ENCODE measurements at regions not wholly inside any gene's neighbourhood (a gene's known extent, or its start where the extent isn't known, plus 50 kb on each side); places are given as distances from the start of the nearest gene placed in this dataset.
"Not testable (repeated sequence)": the region's sequence is repeated elsewhere in the genome, so short reads cannot be mapped to it uniquely, and the experiment has no call there.

DNA sequence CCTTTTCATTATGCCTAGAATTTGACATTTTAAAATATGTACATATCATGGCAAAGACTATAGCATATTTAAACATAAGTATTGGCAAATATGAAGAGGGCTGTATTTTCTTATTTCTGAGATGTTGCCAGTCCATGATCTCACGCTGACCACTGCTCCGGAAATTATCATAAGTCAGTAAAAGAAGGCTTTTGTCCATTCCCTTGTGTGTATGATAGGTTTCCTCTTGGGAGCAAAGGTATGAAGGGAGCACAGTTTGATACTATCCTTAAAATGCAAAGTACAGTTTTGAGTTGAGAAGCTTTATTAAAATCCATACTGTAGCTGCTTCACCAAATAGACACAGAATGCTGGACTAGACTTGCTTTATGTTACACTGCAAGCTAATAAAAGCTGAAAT is 52.6 kb upstream of the AGA start:
- no peak for DNase-seq (ENCODE audit: low read depth)

GRCh38 chr4:177495626-177496025 is 53.4 kb upstream of the AGA start:
- DNase-seq (ENCODE audit: low read depth) = not testable (repeated sequence)

DNA sequence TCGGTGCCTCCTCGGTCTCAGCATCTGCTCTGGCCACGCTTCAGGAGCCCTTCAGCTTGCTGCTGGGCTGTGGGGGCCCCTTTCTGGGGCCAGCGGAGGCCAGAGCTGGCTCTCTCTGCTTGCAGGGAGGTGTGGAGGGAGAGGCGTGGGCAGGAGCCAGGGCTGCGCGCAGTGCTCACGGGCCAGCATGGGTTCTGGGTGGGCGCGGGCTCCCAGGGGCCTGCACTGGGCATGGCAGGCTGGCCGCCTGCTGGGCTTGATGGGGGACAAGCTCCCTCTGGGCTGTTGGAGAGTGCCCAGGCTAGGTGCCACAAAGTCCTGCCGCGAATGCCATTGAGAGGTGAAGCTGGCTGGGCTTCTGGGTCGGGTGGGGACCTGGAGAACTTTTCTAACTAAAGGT is 57.3 kb upstream of the AGA start:
- no peak for DNase-seq (ENCODE audit: low read depth)

DNA sequence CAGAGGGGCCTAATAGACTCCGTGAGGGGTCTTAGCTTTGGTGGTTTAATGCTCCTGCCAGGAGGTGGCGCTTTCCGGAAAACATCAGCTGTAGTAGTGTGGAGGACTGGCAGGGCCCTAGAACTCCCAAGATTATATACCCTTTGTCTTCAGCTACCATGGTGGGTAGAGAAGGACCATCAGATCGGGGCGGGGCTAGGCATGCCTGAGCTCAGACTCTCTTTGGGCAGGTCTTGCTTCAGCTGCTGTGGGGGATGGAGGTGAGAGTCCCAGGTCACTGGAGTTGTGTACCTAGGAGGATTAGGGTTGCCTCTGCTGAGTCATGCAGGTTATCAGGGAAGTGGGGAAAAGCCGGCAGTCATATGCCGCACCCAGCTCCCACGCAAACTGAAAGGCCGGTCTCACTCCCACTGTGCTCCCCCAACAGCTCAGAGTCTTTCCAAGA is 63.0 kb upstream of the AGA start:
- DNase-seq (ENCODE audit: low read depth) = no peak

- DNase-seq (ENCODE audit: low read depth) = no peak
Measured at GRCh38 chr4:177508662-177509061, 66.4 kb upstream of the AGA start.

- DNase-seq (ENCODE audit: low read depth) = no peak
Measured at GRCh38 chr4:177509226-177509745, 67.0 kb upstream of the AGA start.

GRCh38 chr4:177511611-177512010 is 69.4 kb upstream of the AGA start:
- DNase-seq (ENCODE audit: low read depth) = no peak

DNA sequence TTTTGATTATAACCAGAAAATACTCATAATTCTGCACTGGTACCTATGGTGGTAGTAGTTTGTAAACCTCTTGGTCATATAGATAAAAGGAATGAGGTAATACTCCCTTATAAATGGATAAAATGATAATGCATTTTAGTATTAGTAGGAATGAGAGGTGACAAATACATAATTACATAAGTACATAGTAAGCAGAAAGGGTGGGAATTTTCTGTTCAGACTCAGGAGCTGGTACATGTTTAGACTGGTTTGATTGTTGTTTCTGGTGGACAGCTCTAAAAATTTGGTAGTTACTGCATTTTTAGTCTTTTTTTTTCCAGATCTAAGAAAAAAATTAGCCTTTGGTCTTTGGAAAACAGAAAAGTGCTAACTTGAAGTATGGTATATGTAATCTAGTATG is 70.4 kb upstream of the AGA start:
- DNase-seq (ENCODE audit: low read depth) = no peak

DNA sequence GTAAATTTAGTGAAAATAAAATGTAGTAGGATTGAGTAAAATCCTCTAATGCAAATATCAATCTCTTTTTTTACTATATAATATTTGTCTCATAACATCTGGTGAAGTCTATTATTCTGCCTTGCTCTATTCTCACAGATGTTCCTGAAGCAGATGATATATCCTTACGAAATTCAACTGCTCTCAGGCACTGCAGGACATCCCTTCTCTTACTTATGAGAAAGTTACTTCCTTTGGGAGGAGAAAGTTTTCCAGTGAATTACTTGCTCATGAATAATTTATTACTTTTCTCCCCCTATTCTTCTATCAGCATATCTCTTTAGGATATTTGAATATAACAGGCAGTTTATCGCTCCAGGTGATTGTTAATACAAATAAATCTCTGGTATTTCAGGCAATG is 75.6 kb upstream of the AGA start:
- DNase-seq (ENCODE audit: low read depth) = no peak

- DNase-seq (ENCODE audit: low read depth) = no peak
Measured at GRCh38 chr4:177519481-177520260, 77.4 kb upstream of the AGA start.

DNA sequence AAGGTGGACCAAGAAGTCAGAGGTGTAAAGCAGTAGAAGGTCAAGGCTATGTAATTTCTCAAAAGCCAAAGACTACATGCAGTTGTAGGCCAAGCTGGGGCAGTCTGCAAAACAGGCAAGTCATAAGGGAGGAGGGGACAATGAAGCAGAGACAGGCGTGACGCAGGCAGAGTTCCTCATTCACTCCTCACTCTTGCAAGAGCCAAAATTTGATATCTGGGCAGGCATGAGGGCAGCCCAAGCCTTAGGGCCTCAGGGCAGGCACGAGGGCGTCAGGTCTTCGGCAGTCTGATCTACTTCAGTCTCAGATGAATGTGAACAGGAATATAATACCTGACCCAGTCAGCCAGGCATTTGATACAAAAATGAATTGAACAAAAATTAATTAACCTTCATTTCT is 86.4 kb upstream of the AGA start:
- DNase-seq (ENCODE audit: low read depth) = no peak

DNA sequence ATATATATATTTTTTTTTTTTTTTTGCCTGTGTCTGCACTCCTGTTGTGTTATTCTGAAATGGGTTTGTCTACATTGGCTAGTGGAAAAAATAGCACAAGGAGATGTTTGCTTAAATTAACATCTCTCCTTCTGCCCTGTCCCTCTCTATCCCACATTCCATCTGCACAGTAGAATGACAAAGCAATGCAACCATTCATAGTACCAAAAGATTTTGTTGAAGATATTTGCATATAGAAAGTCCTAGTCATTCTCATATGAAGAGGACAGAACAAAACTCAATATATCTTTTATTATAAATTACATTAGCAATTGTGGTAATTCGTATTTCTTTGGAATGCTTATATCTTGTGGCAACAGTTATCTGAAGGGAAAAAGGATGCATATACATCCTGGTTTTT is 88.3 kb upstream of the AGA start:
- no peak for DNase-seq (ENCODE audit: low read depth)

GRCh38 chr4:177532358-177532757 is 90.1 kb upstream of the AGA start:
- no peak for DNase-seq (ENCODE audit: low read depth)

DNA sequence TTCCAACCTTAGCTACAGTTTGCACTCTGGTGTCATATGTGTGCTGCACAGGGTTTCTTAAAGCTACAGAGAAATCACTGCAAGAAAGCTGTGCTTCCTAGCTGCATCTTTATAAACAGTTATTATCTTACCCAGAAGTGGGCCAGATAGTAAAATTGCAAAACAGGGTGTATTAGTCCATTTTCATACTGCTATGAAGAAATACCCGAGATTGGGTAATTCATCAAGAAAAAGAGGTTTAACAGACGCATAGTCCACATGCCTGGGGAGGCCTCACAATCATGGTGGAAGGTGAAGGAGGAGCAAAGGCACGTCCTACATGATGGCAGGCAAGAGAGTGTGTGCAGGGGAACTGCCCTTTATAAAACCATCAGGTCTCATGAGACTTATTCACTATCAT is 92.6 kb upstream of the AGA start:
- not testable (repeated sequence) for DNase-seq (ENCODE audit: low read depth)

GRCh38 chr4:177546745-177547144 is 104.5 kb upstream of the AGA start:
- no peak for DNase-seq (ENCODE audit: low read depth)

DNA sequence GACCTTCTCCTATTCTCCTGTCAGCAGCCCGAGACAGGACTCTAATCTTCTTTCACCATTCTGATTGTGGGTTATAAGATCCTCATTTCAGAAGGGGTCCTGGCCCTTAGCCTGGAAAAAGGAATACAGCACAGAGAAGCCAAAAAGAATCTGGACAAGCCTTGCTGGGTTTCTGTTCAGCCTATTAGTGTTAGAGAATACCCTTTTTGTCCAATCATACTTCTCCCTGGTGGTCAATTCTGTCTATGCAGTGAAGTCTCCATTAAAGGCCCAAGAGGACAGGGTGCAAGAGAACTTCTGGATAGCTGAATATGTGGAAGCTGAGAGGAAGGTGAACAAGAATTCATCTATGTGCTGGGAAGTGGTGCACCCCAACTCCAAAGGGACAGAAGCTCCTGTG is 105.7 kb upstream of the AGA start:
- DNase-seq (ENCODE audit: low read depth) = no peak

GRCh38 chr4:177555007-177555574 is 112.9 kb upstream of the AGA start:
- DNase-seq (ENCODE audit: low read depth) = no peak

- no peak for DNase-seq (ENCODE audit: low read depth)
Measured at GRCh38 chr4:177557416-177557815, 115.2 kb upstream of the AGA start.

DNA sequence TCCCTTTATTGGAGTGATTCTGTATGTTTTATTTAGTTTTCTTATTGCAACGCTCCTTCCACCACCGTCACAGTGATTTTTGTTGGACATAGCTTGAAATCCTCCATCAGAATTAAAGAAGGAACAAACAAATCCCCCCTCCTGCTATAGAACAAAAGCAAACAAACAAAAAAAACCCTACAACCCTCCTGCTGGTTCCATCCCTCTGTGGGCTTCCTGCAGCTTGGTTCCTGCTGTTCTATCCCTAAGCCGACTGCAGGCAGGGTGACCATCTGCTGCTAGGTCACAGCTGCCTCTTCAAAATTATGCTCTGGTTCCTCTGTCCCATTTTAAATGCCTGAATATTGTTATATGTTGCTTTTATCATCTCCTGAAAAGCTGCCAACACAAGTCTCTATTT is 116.8 kb upstream of the AGA start:
- DNase-seq (ENCODE audit: low read depth) = no peak

DNA sequence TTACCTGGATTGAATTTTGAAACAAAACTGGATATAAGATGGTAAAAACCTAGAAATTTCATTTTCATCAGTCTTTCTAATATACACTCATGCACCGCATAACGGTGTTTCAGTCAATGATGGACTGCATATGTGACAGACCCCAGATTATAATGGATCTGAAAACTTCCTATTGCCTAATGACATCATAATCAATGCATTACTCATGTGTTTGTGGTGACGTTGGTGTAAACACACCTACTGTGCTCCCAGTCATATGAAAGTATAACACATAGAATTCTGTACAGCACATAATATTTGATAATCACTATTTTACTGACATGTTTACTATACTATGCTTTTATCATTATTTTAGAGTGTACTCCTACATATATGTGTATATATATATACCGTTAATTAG is 119.9 kb upstream of the AGA start:
- DNase-seq (ENCODE audit: low read depth) = no peak

- DNase-seq (ENCODE audit: low read depth) = no peak
Measured at GRCh38 chr4:177562859-177563258, 120.6 kb upstream of the AGA start.

DNA sequence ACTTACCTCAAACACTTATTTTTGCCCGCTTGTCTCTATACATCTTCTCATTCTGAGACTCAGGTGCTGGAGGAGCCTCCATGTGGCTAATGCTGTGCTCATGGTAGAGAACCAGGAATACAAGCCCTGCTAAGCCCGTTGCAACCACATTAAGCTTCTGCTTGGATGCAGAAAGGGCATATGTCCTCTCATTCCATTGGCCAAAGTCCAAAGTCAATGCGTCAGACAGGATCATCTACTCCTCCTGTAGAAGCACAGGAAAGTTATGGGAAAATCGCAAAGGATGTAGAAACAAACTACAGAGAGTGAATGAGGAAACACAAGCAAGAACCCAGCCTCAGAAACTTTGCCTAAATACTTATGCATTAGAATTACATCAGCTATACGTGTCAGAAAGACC is 124.5 kb upstream of the AGA start:
- DNase-seq (ENCODE audit: low read depth) = no peak

GRCh38 chr4:177568931-177569330 is 126.7 kb upstream of the AGA start:
- no peak for DNase-seq (ENCODE audit: low read depth)

DNA sequence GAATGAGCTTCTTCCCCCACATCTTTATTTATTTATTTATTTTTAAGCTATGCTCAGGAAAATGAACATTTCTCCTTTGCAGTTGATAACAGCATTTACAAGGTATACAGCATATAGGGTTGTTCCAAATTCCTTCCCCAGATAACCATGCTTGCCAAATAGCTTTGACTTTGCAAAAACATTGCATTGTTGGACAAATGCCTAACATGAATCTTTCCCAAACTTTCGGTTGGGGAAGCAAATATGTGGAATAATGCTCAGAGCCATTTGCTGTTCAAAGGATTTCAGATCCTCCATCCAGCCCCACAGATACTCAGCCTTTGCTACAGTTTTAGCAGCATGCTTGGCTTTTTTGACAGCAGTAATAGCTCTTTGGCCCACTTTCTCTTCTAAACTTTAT is 127.2 kb upstream of the AGA start:
- DNase-seq (ENCODE audit: low read depth) = no peak
